Ishikawa (cell line): ENCODE measurements at regions not wholly inside any gene's neighbourhood (a gene's known extent, or its start where the extent isn't known, plus 50 kb on each side); places are given as distances from the start of the nearest gene placed in this dataset.

Experiments used
- CEBPB ChIP-seq: IDR thresholded peaks from 2 replicates; pipeline ENCODE4 v1.6.1; 2012
- CREB1 ChIP-seq: IDR thresholded peaks from 2 replicates; pipeline ENCODE4 v1.6.1; 2012; ENCODE audit warnings: low read depth
- EGR1 ChIP-seq: IDR thresholded peaks from 2 replicates; pipeline ENCODE4 v1.6.1; 2012
- EP300 ChIP-seq: IDR thresholded peaks from 2 replicates; pipeline ENCODE4 v1.6.1; 2012; ENCODE audit warnings: borderline replicate concordance
- FOXM1 ChIP-seq: IDR thresholded peaks from 2 replicates; pipeline ENCODE4 v1.6.1; 2012; ENCODE audit warnings: low read depth, borderline replicate concordance
- MAX ChIP-seq: IDR thresholded peaks from 2 replicates; pipeline ENCODE4 v1.6.1; 2012
- NFIC ChIP-seq: IDR thresholded peaks from 2 replicates; pipeline ENCODE4 v1.6.1; 2012
- RAD21 ChIP-seq: IDR thresholded peaks from 2 replicates; pipeline ENCODE4 v1.6.1; 2012; ENCODE audit warnings: low read depth
- REST ChIP-seq: IDR thresholded peaks from 2 replicates; pipeline ENCODE4 v1.6.1; 2012; ENCODE audit warnings: low read depth, mild to moderate bottlenecking
- TAF1 ChIP-seq: IDR thresholded peaks from 2 replicates; pipeline ENCODE4 v1.6.1; 2012; ENCODE audit warnings: low read depth, mild to moderate bottlenecking
- TCF12 ChIP-seq: IDR thresholded peaks from 2 replicates; pipeline ENCODE4 v1.6.1; 2012; ENCODE audit warnings: low read depth
- TEAD4 ChIP-seq: IDR thresholded peaks from 2 replicates; pipeline ENCODE4 v1.6.1; 2012
- USF1 ChIP-seq: IDR thresholded peaks from 2 replicates; pipeline ENCODE4 v1.6.1; 2012
- YY1 ChIP-seq: IDR thresholded peaks from 2 replicates; pipeline ENCODE4 v1.6.1; 2012; ENCODE audit warnings: low read depth
- ZBTB7A ChIP-seq: IDR thresholded peaks from 2 replicates; pipeline ENCODE4 v1.6.1; 2012; ENCODE audit warnings: low read depth

- TF ChIP-seq RAD21 (peak; percentile 40; the same call in 1 of the 2 replicates), YY1 (no peak)
Observed at GRCh38 chr6:156662025-156662445, 115.1 kb upstream of the ARID1B start.

GRCh38 chr6:156660389-156660788 lies 116.8 kb upstream of the ARID1B start:
- TF ChIP-seq FOXM1 (no peak), REST (no peak), USF1 (no peak), TCF12 (no peak), YY1 (no peak), EP300 (no peak), CREB1 (no peak), CEBPB (no peak), ZBTB7A (no peak)

- TF ChIP-seq TAF1 = no peak
- no peak for TF ChIP-seq CREB1
- TF ChIP-seq YY1 = no peak
- no peak for TF ChIP-seq RAD21
- no peak for TF ChIP-seq REST
- no peak for TF ChIP-seq EP300
- no peak for TF ChIP-seq USF1
- TF ChIP-seq FOXM1 = no peak
- TF ChIP-seq EGR1 = no peak
- TF ChIP-seq ZBTB7A = no peak
- TF ChIP-seq CEBPB = no peak
- TF ChIP-seq TCF12 = no peak
- TF ChIP-seq NFIC = no peak
- no peak for TF ChIP-seq TEAD4
- TF ChIP-seq MAX = no peak
Observed at GRCh38 chr6:156659822-156660198, 117.4 kb upstream of the ARID1B start.

- no peak for TF ChIP-seq ZBTB7A
- TF ChIP-seq EGR1 = no peak
Observed at GRCh38 chr6:156658966-156659821, 118.0 kb upstream of the ARID1B start.

- TF ChIP-seq MAX (no peak), EP300 (no peak), YY1 (no peak), NFIC (no peak), ZBTB7A (no peak), TEAD4 (no peak), TAF1 (no peak), RAD21 (no peak), REST (no peak), CEBPB (no peak), EGR1 (no peak), USF1 (no peak), CREB1 (no peak), TCF12 (no peak), FOXM1 (no peak)
Observed at GRCh38 chr6:156658186-156658965, 118.8 kb upstream of the ARID1B start.
